HTR-8/SVneo (cell line): ENCODE measurements at regions not wholly inside any gene's neighbourhood (a gene's known extent, or its start where the extent isn't known, plus 50 kb on each side); places are given as distances from the start of the nearest gene placed in this dataset.
"Not testable (repeated sequence)": the region's sequence is repeated elsewhere in the genome, so short reads cannot be mapped to it uniquely, and the experiment has no call there.

Experiments used
- DNase-seq: peaks from one replicate; pipeline ENCODE4 v3.0.0; 2011; ENCODE audit warnings: low spot score, mixed read lengths; ENCODE audit not compliant: insufficient read length
- FAIRE-seq: peaks from 2 replicates; lab custom pipeline; 2011; peaks lifted over from hg19 to GRCh38; lab: Jason Lieb, UNC

GRCh38 chr7:67856046-67856445 is 859.4 kb downstream of the TYW1 start:
- FAIRE-seq = no peak
- no peak for DNase-seq

- FAIRE-seq = no peak
- DNase-seq = no peak
Measured at GRCh38 chr7:67857698-67858097, 861.1 kb downstream of the TYW1 start.

GRCh38 chr7:67858931-67859330 is 862.3 kb downstream of the TYW1 start:
- no peak for FAIRE-seq
- no peak for DNase-seq

- no peak for FAIRE-seq
Measured at GRCh38 chr7:67863911-67864310, 867.3 kb downstream of the TYW1 start.

GRCh38 chr7:67866054-67866453 is 869.4 kb downstream of the TYW1 start:
- FAIRE-seq (no peak), DNase-seq (no peak)

More at GRCh38 chr7:67863911-67864310, 867.3 kb downstream of the TYW1 start:
- no peak for DNase-seq

GRCh38 chr7:67866812-67867211 is 870.2 kb downstream of the TYW1 start:
- DNase-seq (no peak), FAIRE-seq (no peak)

- DNase-seq (no peak), FAIRE-seq (no peak)
Measured at GRCh38 chr7:67870396-67870795, 873.8 kb downstream of the TYW1 start.

- FAIRE-seq (no peak), DNase-seq (no peak)
Measured at GRCh38 chr7:67875558-67875957, 878.9 kb downstream of the TYW1 start.

- FAIRE-seq = no peak
- no peak for DNase-seq
Measured at GRCh38 chr7:67878808-67879207, 882.2 kb downstream of the TYW1 start.

- FAIRE-seq = no peak
- no peak for DNase-seq
Measured at GRCh38 chr7:67882843-67883242, 886.2 kb downstream of the TYW1 start.

GRCh38 chr7:67890316-67890715 is 893.7 kb downstream of the TYW1 start:
- no peak for FAIRE-seq
- DNase-seq = no peak

GRCh38 chr7:67894746-67895145 is 898.1 kb downstream of the TYW1 start:
- FAIRE-seq (no peak), DNase-seq (no peak)

- FAIRE-seq (no peak), DNase-seq (no peak)
Measured at GRCh38 chr7:67896721-67897120, 900.1 kb downstream of the TYW1 start.

GRCh38 chr7:67900456-67900855 is 903.8 kb downstream of the TYW1 start:
- DNase-seq = no peak
- FAIRE-seq = no peak

- FAIRE-seq (no peak), DNase-seq (no peak)
Measured at GRCh38 chr7:67901808-67902480, 905.3 kb downstream of the TYW1 start.

- no peak for FAIRE-seq
- no peak for DNase-seq
Measured at GRCh38 chr7:67907792-67908191, 911.2 kb downstream of the TYW1 start.

- FAIRE-seq (no peak), DNase-seq (no peak)
Measured at GRCh38 chr7:67912437-67912836, 915.8 kb downstream of the TYW1 start.

GRCh38 chr7:67913604-67914003 is 917.0 kb downstream of the TYW1 start:
- DNase-seq = peak; percentile 4
- FAIRE-seq = no peak

- not testable (repeated sequence) for FAIRE-seq, DNase-seq
Measured at GRCh38 chr7:67916111-67916510, 919.5 kb downstream of the TYW1 start.

GRCh38 chr7:67916571-67917436 is 920.2 kb downstream of the TYW1 start:
- FAIRE-seq = no peak
- no peak for DNase-seq

GRCh38 chr7:67917437-67917755 is 920.8 kb downstream of the TYW1 start:
- DNase-seq = no peak

GRCh38 chr7:67918158-67918557 is 921.5 kb downstream of the TYW1 start:
- no peak for FAIRE-seq
- DNase-seq = no peak

More at GRCh38 chr7:67917437-67917755, 920.8 kb downstream of the TYW1 start:
- FAIRE-seq = no peak
